B cell (primary cell): ENCODE measurements at regions not wholly inside any gene's neighbourhood (a gene's known extent, or its start where the extent isn't known, plus 50 kb on each side); places are given as distances from the start of the nearest gene placed in this dataset.

Source experiments
- ATAC-seq: fragments of 200-7000 bp; cut with Tn5 transposase; one replicate; pipeline ENCODE4 v1.10.0; 2021; ENCODE audit warnings: low read depth, mild to moderate bottlenecking, moderate number of reproducible peaks, moderate library complexity
- CTCF ChIA-PET: fragments of 350-600 bp; sonication (Branson Sonifier 250); formaldehyde crosslinking; loops from one replicate; lab custom pipeline; 2021; ENCODE audit warnings: antibody characterized with exemption, inconsistent platforms; lab: Charles Lee
- POLR2A ChIA-PET: fragments of 350-600 bp; sonication (Branson Sonifier 250); formaldehyde crosslinking; loops from one replicate; lab custom pipeline; 2021; ENCODE audit warnings: antibody characterized with exemption; lab: Charles Lee
- DNase-seq: peaks from one replicate; pipeline ENCODE4 v3.0.0; 2013
- H2AFZ ChIP-seq: 2 replicates; pipeline ENCODE4 v1.6.1; 2012; ENCODE audit warnings: mild to moderate bottlenecking, low read depth, low read length; ENCODE audit not compliant: insufficient read depth, poor library complexity, severe bottlenecking
- H3K27ac ChIP-seq, 2 donors: 1 replicate in 1 of 2; 2 replicates in 1 of 2; pipeline ENCODE4 v1.5.1; 2012 to 2013; ENCODE audit warnings: low read length in 2 of 2, mild to moderate bottlenecking in 2 of 2, moderate library complexity in 1 of 2
- H3K27me3 ChIP-seq, 4 experiments: fragments of 200-600 bp in 1 of 4; sonication (generic) in 1 of 4; replicated peaks in 1 of 4; 1 replicate in 2 of 4; 2 replicates in 2 of 4; pipeline versions ENCODE4 v1.6.1 to v1.7.0; 2013 to 2016; ENCODE audit warnings: low read length in 3 of 4, mild to moderate bottlenecking in 2 of 4, mixed read lengths in 1 of 4, moderate library complexity in 1 of 4; ENCODE audit not compliant: insufficient read depth in 4 of 4, control insufficient read depth in 3 of 4; ENCODE audit errors: control extremely low read depth in 1 of 4
- H3K36me3 ChIP-seq, 2 experiments: replicated peaks in 1 of 2; 1 replicate in 1 of 2; 2 replicates in 1 of 2; pipeline versions ENCODE4 v1.6.1 to v1.7.1; 2013; ENCODE audit warnings: low read length in 1 of 2; ENCODE audit not compliant: insufficient read depth in 2 of 2, control insufficient read depth in 1 of 2; ENCODE audit errors: control extremely low read depth in 1 of 2, extremely low read depth in 1 of 2
- H3K4me1 ChIP-seq, 2 donors: fragments of 200-600 bp in 1 of 2; sonication (generic) in 1 of 2; 1 replicate in 1 of 2; 2 replicates in 1 of 2; pipeline versions ENCODE4 v1.5.1 to v1.6.1; 2013 to 2017; ENCODE audit warnings: low read length in 2 of 2; ENCODE audit not compliant: control insufficient read depth in 2 of 2, insufficient read depth in 2 of 2
- H3K4me2 ChIP-seq: replicated peaks from 2 replicates; pipeline ENCODE3; 2012; ENCODE audit warnings: mild to moderate bottlenecking, low read depth, low read length; ENCODE audit not compliant: poor library complexity, severe bottlenecking
- H3K4me3 ChIP-seq, 5 experiments: fragments of 200-600 bp in 1 of 5; sonication (generic) in 1 of 5; 1 replicate in 3 of 5; 2 replicates in 2 of 5; pipeline versions ENCODE4 v1.5.1 to v1.7.0; 2011 to 2016; ENCODE audit warnings: low read length in 4 of 5, mild to moderate bottlenecking in 4 of 5, low read depth in 2 of 5, control low read depth in 1 of 5, moderate library complexity in 1 of 5; ENCODE audit not compliant: insufficient read depth in 1 of 5; ENCODE audit errors: control extremely low read depth in 1 of 5, extremely low read depth in 1 of 5
- H3K79me2 ChIP-seq: fragments of 200-600 bp; sonication (generic); one replicate; pipeline ENCODE4 v1.6.0; 2016; ENCODE audit warnings: low read length; ENCODE audit not compliant: control insufficient read depth, insufficient read depth
- H3K9ac ChIP-seq: fragments of 200-600 bp; sonication (generic); 2 replicates; pipeline ENCODE4 v1.6.1; 2017; ENCODE audit warnings: mild to moderate bottlenecking, low read length, moderate library complexity
- H3K9me3 ChIP-seq, 3 donors: one replicate each; pipeline versions ENCODE4 v1.6.1 to v1.7.1; 2013; ENCODE audit warnings: low read length in 2 of 3; ENCODE audit not compliant: control insufficient read depth in 2 of 3, insufficient read depth in 1 of 3; ENCODE audit errors: control extremely low read depth in 1 of 3
- H4K20me1 ChIP-seq: 2 replicates; pipeline ENCODE4 v1.6.0; 2012; ENCODE audit warnings: mild to moderate bottlenecking, low read length; ENCODE audit not compliant: insufficient read depth, control insufficient read depth, poor library complexity, severe bottlenecking
- H3K27ac Mint-ChIP-seq: one replicate; pipeline ENCODE4 v1.8.0; 2021; ENCODE audit warnings: mixed read lengths
- H3K27me3 Mint-ChIP-seq: one replicate; pipeline ENCODE4 v1.8.0; 2021; ENCODE audit warnings: mixed read lengths
- H3K4me1 Mint-ChIP-seq: one replicate; pipeline ENCODE4 v1.8.0; 2021; ENCODE audit warnings: mixed read lengths
- H3K4me3 Mint-ChIP-seq: one replicate; pipeline ENCODE4 v1.8.0; 2021; ENCODE audit warnings: mixed read lengths
- H3K9me3 Mint-ChIP-seq: one replicate; pipeline ENCODE4 v1.8.0; 2022; ENCODE audit warnings: mixed read lengths; ENCODE audit not compliant: insufficient read depth
- EZH2 ChIP-seq: IDR thresholded peaks from 2 replicates; pipeline ENCODE4 v1.6.1; 2012; ENCODE audit warnings: borderline replicate concordance, low read depth, mild to moderate bottlenecking, moderate library complexity, low read length; ENCODE audit not compliant: insufficient read depth, poor library complexity, severe bottlenecking
- WGBS: methylation state at CpG from one replicate; pipeline ENCODE4 v1.1.5; 2013; ENCODE audit warnings: missing lambda C conversion rate; ENCODE audit not compliant: insufficient coverage; 5-methylcytosine and 5-hydroxymethylcytosine counted together
- intact Hi-C: fragments of 100-400 bp; cut with micrococcal nuclease; formaldehyde crosslinking; loops from one replicate; pipeline ENCODE4 v1.10.0; 2022
- TF ChIP-seq, protein P1 (sequence below): fragments of 200-600 bp; IDR thresholded peaks from one replicate; pipeline ENCODE4 v1.8.0; 2022; ENCODE audit warnings: antibody characterized with exemption, mild to moderate bottlenecking

DNA sequence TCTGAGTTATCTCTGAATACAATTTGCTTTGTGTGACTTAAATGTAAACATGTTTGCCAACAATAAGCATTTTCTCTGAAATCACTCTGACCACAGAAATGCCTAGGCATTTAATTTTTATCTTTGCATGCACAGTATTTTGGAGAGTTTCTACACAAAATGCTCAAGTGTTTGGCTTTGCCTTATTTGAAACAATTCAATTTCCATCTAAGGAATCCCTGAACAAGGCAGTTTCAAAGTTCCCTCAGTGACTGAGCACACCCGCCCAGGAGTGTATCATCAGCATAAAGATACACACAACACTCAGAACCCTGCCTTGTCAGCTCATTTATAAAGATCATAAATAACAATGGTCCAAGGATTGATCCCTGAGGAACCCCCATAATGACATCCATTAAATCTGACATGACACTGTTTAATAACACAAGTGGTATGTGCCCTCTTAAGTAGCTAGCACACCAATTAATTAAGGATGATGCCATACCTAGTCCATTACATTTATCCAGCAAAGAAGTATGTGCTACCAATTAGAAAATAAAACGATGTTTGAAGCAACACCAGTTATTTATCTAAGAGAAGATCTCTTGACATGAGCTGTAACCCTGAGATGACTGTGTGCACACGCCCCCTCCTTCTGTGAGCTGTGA is 585.8 kb downstream of the ADGRL2 start:
- POLR2A ChIA-PET: no interaction called here
- no peaks in the 10 kb centered on the region for H3K27me3 Mint-ChIP-seq
- no peak overlapping the region for H3K4me3 Mint-ChIP-seq
- H3K79me2 ChIP-seq: no peaks in the 10 kb centered on the region
- no peaks in the 10 kb centered on the region for H3K4me1 Mint-ChIP-seq
- H2AFZ ChIP-seq: no peak overlapping the region
- intact Hi-C loops: no loop called here
- H3K27ac ChIP-seq: no peak overlapping the region
- peaks cover 2% of the 10 kb centered on the region for H3K9me3 Mint-ChIP-seq
- H3K4me3 ChIP-seq: no peak overlapping the region
- H3K9ac ChIP-seq: no peak overlapping the region
- WGBS: 80% methylated on average over 1 of the region's 3 CpGs
- no peaks in the 10 kb centered on the region for H3K9me3 ChIP-seq
- no peaks in the 10 kb centered on the region for H3K4me1 ChIP-seq
- H3K4me2 ChIP-seq: no peak overlapping the region
- no peaks in the 10 kb centered on the region for H3K36me3 ChIP-seq
- DNase-seq (no peak), ATAC-seq (no peak)
- H3K27me3 ChIP-seq: no peaks in the 10 kb centered on the region
- TF ChIP-seq, protein P1, sequence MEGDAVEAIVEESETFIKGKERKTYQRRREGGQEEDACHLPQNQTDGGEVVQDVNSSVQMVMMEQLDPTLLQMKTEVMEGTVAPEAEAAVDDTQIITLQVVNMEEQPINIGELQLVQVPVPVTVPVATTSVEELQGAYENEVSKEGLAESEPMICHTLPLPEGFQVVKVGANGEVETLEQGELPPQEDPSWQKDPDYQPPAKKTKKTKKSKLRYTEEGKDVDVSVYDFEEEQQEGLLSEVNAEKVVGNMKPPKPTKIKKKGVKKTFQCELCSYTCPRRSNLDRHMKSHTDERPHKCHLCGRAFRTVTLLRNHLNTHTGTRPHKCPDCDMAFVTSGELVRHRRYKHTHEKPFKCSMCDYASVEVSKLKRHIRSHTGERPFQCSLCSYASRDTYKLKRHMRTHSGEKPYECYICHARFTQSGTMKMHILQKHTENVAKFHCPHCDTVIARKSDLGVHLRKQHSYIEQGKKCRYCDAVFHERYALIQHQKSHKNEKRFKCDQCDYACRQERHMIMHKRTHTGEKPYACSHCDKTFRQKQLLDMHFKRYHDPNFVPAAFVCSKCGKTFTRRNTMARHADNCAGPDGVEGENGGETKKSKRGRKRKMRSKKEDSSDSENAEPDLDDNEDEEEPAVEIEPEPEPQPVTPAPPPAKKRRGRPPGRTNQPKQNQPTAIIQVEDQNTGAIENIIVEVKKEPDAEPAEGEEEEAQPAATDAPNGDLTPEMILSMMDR: no peak
- TF ChIP-seq EZH2: no peak
- H3K27ac Mint-ChIP-seq: no peak overlapping the region
- CTCF ChIA-PET: no interaction called here
- no peaks in the 10 kb centered on the region for H4K20me1 ChIP-seq

DNA sequence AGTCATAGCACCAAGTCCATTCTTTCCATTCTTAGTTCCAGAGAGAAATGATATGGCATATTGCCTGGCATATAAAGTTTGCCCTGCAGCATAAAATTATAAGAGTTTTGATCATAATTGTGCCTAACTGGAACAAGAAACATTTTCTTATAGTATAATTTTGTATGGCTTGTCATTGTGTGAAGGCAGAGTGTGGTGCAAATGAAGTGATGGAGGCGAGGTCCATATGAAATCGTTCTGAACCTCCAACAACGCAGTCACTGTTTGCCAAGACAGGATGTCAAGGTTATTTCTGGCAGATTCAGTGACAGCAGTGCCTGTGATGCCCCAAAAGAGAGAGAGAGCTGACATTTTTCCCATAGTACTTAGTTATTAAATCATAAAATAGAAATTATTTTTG is 584.0 kb downstream of the ADGRL2 start:
- no peak overlapping the region for H3K27ac Mint-ChIP-seq
- no peak overlapping the region for H3K4me3 Mint-ChIP-seq
- ChIA-PET POLR2A (no interaction called here), CTCF (no interaction called here)
- DNase-seq: no peak
- no peaks in the 10 kb centered on the region for H4K20me1 ChIP-seq
- H3K27ac ChIP-seq: no peak overlapping the region
- 94% methylated on average over 3 of the region's 3 CpGs for WGBS
- H3K9me3 Mint-ChIP-seq: no peaks in the 10 kb centered on the region
- no peaks in the 10 kb centered on the region for H3K4me1 ChIP-seq
- no peak overlapping the region for H3K4me3 ChIP-seq
- H3K4me2 ChIP-seq: no peak overlapping the region
- H3K79me2 ChIP-seq: no peaks in the 10 kb centered on the region
- intact Hi-C loops: no loop called here
- H3K27me3 ChIP-seq: no peaks in the 10 kb centered on the region
- H3K9me3 ChIP-seq: no peaks in the 10 kb centered on the region
- no peak overlapping the region for H2AFZ ChIP-seq
- H3K36me3 ChIP-seq: no peaks in the 10 kb centered on the region
- no peak for ATAC-seq
- no peak for TF ChIP-seq EZH2
- TF ChIP-seq, protein P1: no peak
- H3K9ac ChIP-seq: no peak overlapping the region
- H3K4me1 Mint-ChIP-seq: no peaks in the 10 kb centered on the region
- H3K27me3 Mint-ChIP-seq: no peaks in the 10 kb centered on the region
